ENCODE measurements at regions not wholly inside any gene's neighbourhood (a gene's known extent, or its start where the extent isn't known, plus 50 kb on each side); places are given as distances from the start of the nearest gene placed in this dataset.

DNA sequence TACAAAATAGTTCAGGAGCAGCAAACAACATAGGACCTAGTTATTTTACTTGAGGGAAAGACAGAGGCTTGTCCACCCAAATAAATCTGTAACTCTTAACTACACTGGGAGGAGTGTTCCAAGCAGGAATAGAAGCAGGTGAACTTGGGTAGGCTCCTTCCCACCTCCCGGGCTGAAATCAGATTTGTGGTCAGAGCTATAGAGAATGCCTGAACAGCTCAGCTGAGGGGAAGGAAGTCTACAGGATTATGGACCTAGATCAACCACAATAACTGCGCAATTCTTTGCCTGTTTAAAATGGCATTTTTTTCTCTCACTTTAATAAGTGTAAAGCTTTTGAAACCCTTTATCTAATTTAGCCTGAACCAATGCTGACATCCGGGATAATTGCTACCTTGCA lies 73.5 kb upstream of the IRS2 start:
- no peak for DNase-seq (ENCODE audit: low spot score)
- no peaks in the 10 kb centered on the region for H3K9me3 Mint-ChIP-seq (ENCODE audit: low read depth)
- TF ChIP-seq, protein P1, sequence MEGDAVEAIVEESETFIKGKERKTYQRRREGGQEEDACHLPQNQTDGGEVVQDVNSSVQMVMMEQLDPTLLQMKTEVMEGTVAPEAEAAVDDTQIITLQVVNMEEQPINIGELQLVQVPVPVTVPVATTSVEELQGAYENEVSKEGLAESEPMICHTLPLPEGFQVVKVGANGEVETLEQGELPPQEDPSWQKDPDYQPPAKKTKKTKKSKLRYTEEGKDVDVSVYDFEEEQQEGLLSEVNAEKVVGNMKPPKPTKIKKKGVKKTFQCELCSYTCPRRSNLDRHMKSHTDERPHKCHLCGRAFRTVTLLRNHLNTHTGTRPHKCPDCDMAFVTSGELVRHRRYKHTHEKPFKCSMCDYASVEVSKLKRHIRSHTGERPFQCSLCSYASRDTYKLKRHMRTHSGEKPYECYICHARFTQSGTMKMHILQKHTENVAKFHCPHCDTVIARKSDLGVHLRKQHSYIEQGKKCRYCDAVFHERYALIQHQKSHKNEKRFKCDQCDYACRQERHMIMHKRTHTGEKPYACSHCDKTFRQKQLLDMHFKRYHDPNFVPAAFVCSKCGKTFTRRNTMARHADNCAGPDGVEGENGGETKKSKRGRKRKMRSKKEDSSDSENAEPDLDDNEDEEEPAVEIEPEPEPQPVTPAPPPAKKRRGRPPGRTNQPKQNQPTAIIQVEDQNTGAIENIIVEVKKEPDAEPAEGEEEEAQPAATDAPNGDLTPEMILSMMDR (IDR thresholded peaks at IDR 0.05), result no peak
- no peak overlapping the region for H3K4me3 Mint-ChIP-seq (ENCODE audit: unreplicated experiment)
- peaks cover 4% of the 10 kb centered on the region for H3K27me3 Mint-ChIP-seq (ENCODE audit: low read depth)
- no peaks in the 10 kb centered on the region for H3K36me3 Mint-ChIP-seq (ENCODE audit: low read depth)
- H3K27ac Mint-ChIP-seq (ENCODE audit: unreplicated experiment), result no peak overlapping the region
- no peaks in the 10 kb centered on the region for H3K4me1 Mint-ChIP-seq (ENCODE audit: low read depth)

DNA sequence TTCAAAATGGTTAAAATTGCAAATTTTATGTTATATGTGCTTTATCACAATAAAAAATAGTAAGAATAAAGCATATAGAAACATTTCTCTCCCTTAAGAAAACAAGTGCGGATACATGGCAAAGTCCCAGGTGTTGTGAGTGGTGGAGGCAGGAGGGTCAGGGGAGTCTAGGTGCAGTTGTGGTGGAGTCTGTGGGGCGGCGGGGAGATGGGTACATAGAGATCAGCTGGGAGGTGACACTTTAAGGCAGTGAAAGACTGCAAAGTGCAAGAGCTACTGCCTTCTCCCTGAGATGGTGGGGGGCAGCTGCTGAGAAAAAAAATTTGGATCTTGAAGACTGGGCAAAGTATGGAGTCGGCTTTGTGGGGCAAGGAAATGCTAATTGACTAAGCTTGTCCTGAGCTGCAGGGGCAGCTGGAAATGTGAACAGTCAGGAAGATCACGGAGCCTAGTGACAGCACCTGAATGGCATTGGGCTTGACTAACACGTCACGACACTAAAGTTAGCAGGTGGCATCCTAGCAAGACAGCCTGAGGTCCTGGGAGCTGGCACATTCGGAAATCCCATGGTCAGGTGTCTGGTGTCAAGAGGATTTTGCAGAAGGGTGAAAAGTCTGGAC lies 72.9 kb upstream of the IRS2 start:
- Mint-ChIP-seq H3K4me3 (ENCODE audit: unreplicated experiment) (no peak overlapping the region), H3K27me3 (ENCODE audit: low read depth) (peaks cover 6% of the 10 kb centered on the region), H3K36me3 (ENCODE audit: low read depth) (no peaks in the 10 kb centered on the region), H3K9me3 (ENCODE audit: low read depth) (no peaks in the 10 kb centered on the region), H3K4me1 (ENCODE audit: low read depth) (no peaks in the 10 kb centered on the region), H3K27ac (ENCODE audit: unreplicated experiment) (no peak overlapping the region)
- TF ChIP-seq, protein P1 (IDR thresholded peaks at IDR 0.05), result no peak
- no peak for DNase-seq (ENCODE audit: low spot score)

DNA sequence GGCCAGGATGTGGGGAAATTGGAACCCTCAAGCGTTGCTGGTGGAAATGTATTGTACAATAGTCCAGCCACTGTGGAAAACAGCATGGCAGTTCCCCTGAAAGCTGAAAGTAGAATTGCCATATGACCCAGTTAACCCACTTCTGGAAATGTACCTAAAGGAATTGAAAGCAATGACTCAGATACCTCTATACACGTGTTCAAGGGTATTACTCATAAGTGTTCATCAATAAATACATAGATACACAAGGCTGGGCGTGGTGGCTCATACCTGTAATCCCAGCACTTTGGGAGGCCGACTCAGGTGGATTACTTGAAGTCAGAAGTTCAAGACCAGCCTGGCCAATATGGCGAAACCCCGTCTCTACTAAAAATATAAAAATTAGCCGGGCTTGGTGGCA lies 71.9 kb upstream of the IRS2 start:
- Mint-ChIP-seq H3K4me3 (ENCODE audit: unreplicated experiment) (no peak overlapping the region), H3K27me3 (ENCODE audit: low read depth) (peaks cover 9% of the 10 kb centered on the region), H3K9me3 (ENCODE audit: low read depth) (no peaks in the 10 kb centered on the region), H3K36me3 (ENCODE audit: low read depth) (no peaks in the 10 kb centered on the region), H3K27ac (ENCODE audit: unreplicated experiment) (no peak overlapping the region), H3K4me1 (ENCODE audit: low read depth) (no peaks in the 10 kb centered on the region)
- DNase-seq (ENCODE audit: low spot score), result no peak
- TF ChIP-seq, protein P1 (IDR thresholded peaks at IDR 0.05), result no peak

DNA sequence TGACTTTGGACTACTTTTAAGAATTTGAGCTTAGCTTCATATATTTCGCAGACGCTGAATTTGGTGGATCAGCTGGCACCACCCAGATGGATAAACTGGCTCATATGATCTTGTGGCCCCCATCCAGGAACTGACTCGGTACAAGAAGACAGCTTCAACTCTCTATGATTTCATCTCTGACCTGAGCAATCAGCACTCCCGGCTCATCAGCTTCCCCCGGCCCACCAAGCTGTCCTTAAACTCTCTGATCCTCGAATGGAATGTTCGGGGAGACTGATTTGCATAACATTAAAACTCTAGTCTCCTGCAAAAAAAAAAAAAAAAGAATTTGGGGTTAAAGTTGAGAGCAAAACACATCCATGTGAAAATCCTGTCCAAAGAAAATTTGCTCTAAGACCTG lies 71.4 kb upstream of the IRS2 start:
- TF ChIP-seq, protein P1 (IDR thresholded peaks at IDR 0.05), result no peak
- Mint-ChIP-seq H3K4me1 (ENCODE audit: low read depth) (no peaks in the 10 kb centered on the region), H3K36me3 (ENCODE audit: low read depth) (no peaks in the 10 kb centered on the region), H3K9me3 (ENCODE audit: low read depth) (no peaks in the 10 kb centered on the region), H3K4me3 (ENCODE audit: unreplicated experiment) (no peak overlapping the region), H3K27me3 (ENCODE audit: low read depth) (peaks cover 14% of the 10 kb centered on the region), H3K27ac (ENCODE audit: unreplicated experiment) (no peak overlapping the region)
- no peak for DNase-seq (ENCODE audit: low spot score)

DNA sequence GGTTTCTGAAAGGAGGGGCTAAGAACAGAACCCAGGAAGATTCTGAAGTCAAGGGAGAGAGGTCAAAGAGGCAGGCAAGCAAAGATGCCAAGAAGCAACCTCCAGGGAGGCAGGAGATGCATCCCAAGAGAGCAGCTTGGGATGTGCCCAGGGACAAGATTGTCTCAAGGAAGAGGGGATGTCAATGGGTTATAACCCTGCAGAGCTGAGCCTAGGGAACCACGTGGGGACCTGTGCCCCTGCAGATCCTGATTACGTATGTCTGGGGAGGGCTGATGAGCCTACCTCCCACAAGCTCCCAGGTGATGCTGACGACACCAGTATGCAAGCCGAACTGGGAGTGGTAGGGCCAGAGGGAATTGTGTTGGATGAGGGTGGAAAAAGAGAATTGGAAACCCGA lies 70.9 kb upstream of the IRS2 start:
- TF ChIP-seq, protein P1 (IDR thresholded peaks at IDR 0.05), result no peak
- no peak for DNase-seq (ENCODE audit: low spot score)
- no peaks in the 10 kb centered on the region for H3K36me3 Mint-ChIP-seq (ENCODE audit: low read depth)
- no peaks in the 10 kb centered on the region for H3K9me3 Mint-ChIP-seq (ENCODE audit: low read depth)
- H3K4me3 Mint-ChIP-seq (ENCODE audit: unreplicated experiment), result no peak overlapping the region
- H3K27ac Mint-ChIP-seq (ENCODE audit: unreplicated experiment), result no peak overlapping the region
- peaks cover 16% of the 10 kb centered on the region for H3K27me3 Mint-ChIP-seq (ENCODE audit: low read depth)
- H3K4me1 Mint-ChIP-seq (ENCODE audit: low read depth), result no peaks in the 10 kb centered on the region

All from chondrocyte (in vitro differentiated cells).